ENCODE measurements at regions not wholly inside any gene's neighbourhood (a gene's known extent, or its start where the extent isn't known, plus 50 kb on each side); places are given as distances from the start of the nearest gene placed in this dataset.
"Not testable (repeated sequence)": the region's sequence is repeated elsewhere in the genome, so short reads cannot be mapped to it uniquely, and the experiment has no call there.

GRCh38 chr2:204145791-204146190 is 209.2 kb downstream of the ICOS start:
- POLR2A ChIA-PET: interaction anchor here (1.2 kb wide), 1 partner anchor 121 kb away, joined by 3 read pairs; no protein-coding TSS in a partner anchor
- peak overlapping the region; percentile 38; the same call in 1 of the 2 replicates for H3K4me2 ChIP-seq (ENCODE audit: low read length)

GRCh38 chr2:204147040-204147439 is 210.5 kb downstream of the ICOS start:
- H2AFZ ChIP-seq (ENCODE audit: low read length); intact Hi-C loops (cut with micrococcal nuclease; ENCODE audit: unreplicated experiment); H3K36me3 ChIP-seq (ENCODE audit: insufficient read depth, low read length); H3K79me2 ChIP-seq (ENCODE audit: insufficient read depth, low read depth, low read length); H4K20me1 ChIP-seq (ENCODE audit: insufficient read depth, low read length); H3K4me1 ChIP-seq (ENCODE audit: insufficient read depth, low read length, poor library complexity, severe bottlenecking); BruUV-seq (replicated peaks); DNase-seq (ENCODE audit: low spot score); H3K4me3 ChIP-seq (ENCODE audit: low read depth, low read length, poor library complexity, severe bottlenecking); CTCF ChIA-PET (ENCODE audit: unreplicated experiment); H3K4me2 ChIP-seq (ENCODE audit: low read length); H3K9me3 ChIP-seq (ENCODE audit: low read length); H3K27ac ChIP-seq (ENCODE audit: low read depth, low read length, poor library complexity, severe bottlenecking); H3K9me2 ChIP-seq (ENCODE audit: insufficient read depth, low read length); POLR2A ChIA-PET: not testable (repeated sequence)

More at GRCh38 chr2:204145791-204146190, 209.2 kb downstream of the ICOS start:
- no peak for DNase-seq (ENCODE audit: low spot score)
- no peak for TF ChIP-seq EZH2phosphoT487 (IDR thresholded peaks at IDR 0.05; ENCODE audit: borderline replicate concordance, low read depth, low read length)
- no peaks in the 10 kb centered on the region for H3K4me1 ChIP-seq (ENCODE audit: insufficient read depth, low read length, poor library complexity, severe bottlenecking)
- H3K27ac ChIP-seq (ENCODE audit: low read depth, low read length, poor library complexity, severe bottlenecking): no peak overlapping the region
- CTCF ChIA-PET (ENCODE audit: unreplicated experiment): interaction anchor here (0.6 kb wide), 1 partner anchor 19 kb away, joined by 4 read pairs; no protein-coding TSS in a partner anchor
- no peaks in the 10 kb centered on the region for H4K20me1 ChIP-seq (ENCODE audit: insufficient read depth, low read length)
- no TSS peak for BruUV-seq (replicated peaks)
- peak overlapping the region; percentile 81 for H2AFZ ChIP-seq (ENCODE audit: low read length)
- no peaks in the 10 kb centered on the region for H3K9me2 ChIP-seq (ENCODE audit: insufficient read depth, low read length)
- H3K79me2 ChIP-seq (ENCODE audit: insufficient read depth, low read depth, low read length): no peaks in the 10 kb centered on the region
- peak overlapping the region; percentile 37 for H3K4me3 ChIP-seq (ENCODE audit: low read depth, low read length, poor library complexity, severe bottlenecking)
- no peaks in the 10 kb centered on the region for H3K9me3 ChIP-seq (ENCODE audit: low read length)
- H3K36me3 ChIP-seq (ENCODE audit: insufficient read depth, low read length): no peaks in the 10 kb centered on the region
- intact Hi-C loops (cut with micrococcal nuclease; ENCODE audit: unreplicated experiment): loop anchor here (1.0 kb wide), 1 partner anchor 33 kb away; no protein-coding TSS in a partner anchor

GRCh38 chr2:204150721-204151120 is 214.2 kb downstream of the ICOS start:
- TF ChIP-seq CTCF (conservative IDR thresholded peaks at IDR 0.05; ENCODE audit: low read length): no peak
- DNase-seq (ENCODE audit: low spot score): no peak
- H3K9me3 ChIP-seq (ENCODE audit: low read length): no peaks in the 10 kb centered on the region
- H2AFZ ChIP-seq (ENCODE audit: low read length): no peak overlapping the region
- no peaks in the 10 kb centered on the region for H3K9me2 ChIP-seq (ENCODE audit: insufficient read depth, low read length)
- BruUV-seq (replicated peaks): no TSS peak
- H3K4me1 ChIP-seq (ENCODE audit: insufficient read depth, low read length, poor library complexity, severe bottlenecking): no peaks in the 10 kb centered on the region
- CTCF ChIA-PET (ENCODE audit: unreplicated experiment): no interaction called here
- H4K20me1 ChIP-seq (ENCODE audit: insufficient read depth, low read length): no peaks in the 10 kb centered on the region
- no peaks in the 10 kb centered on the region for H3K79me2 ChIP-seq (ENCODE audit: insufficient read depth, low read depth, low read length)
- no peak overlapping the region for H3K4me2 ChIP-seq (ENCODE audit: low read length)
- H3K27ac ChIP-seq (ENCODE audit: low read depth, low read length, poor library complexity, severe bottlenecking): no peak overlapping the region
- no peak overlapping the region for H3K4me3 ChIP-seq (ENCODE audit: low read depth, low read length, poor library complexity, severe bottlenecking)
- no peaks in the 10 kb centered on the region for H3K36me3 ChIP-seq (ENCODE audit: insufficient read depth, low read length)
- intact Hi-C loops (cut with micrococcal nuclease; ENCODE audit: unreplicated experiment): no loop called here
- POLR2A ChIA-PET: interaction anchor here (0.6 to 0.7 kb wide), 2 partner anchors 16 to 65 kb away, joined by 3 to 4 read pairs; no protein-coding TSS in a partner anchor

GRCh38 chr2:204152616-204153015 is 216.1 kb downstream of the ICOS start:
- no peak overlapping the region for H3K27ac ChIP-seq (ENCODE audit: low read depth, low read length, poor library complexity, severe bottlenecking)
- CTCF ChIA-PET (ENCODE audit: unreplicated experiment): no interaction called here
- no peak overlapping the region for H3K4me2 ChIP-seq (ENCODE audit: low read length)
- no peaks in the 10 kb centered on the region for H3K9me2 ChIP-seq (ENCODE audit: insufficient read depth, low read length)
- no peak for DNase-seq (ENCODE audit: low spot score)
- no TSS peak for BruUV-seq (replicated peaks)
- H4K20me1 ChIP-seq (ENCODE audit: insufficient read depth, low read length): no peaks in the 10 kb centered on the region
- no peak overlapping the region for H2AFZ ChIP-seq (ENCODE audit: low read length)
- H3K79me2 ChIP-seq (ENCODE audit: insufficient read depth, low read depth, low read length): no peaks in the 10 kb centered on the region
- H3K36me3 ChIP-seq (ENCODE audit: insufficient read depth, low read length): no peaks in the 10 kb centered on the region
- H3K4me1 ChIP-seq (ENCODE audit: insufficient read depth, low read length, poor library complexity, severe bottlenecking): no peaks in the 10 kb centered on the region
- POLR2A ChIA-PET: interaction anchor here (0.6 kb wide), 1 partner anchor 31 kb away, joined by 3 read pairs; no protein-coding TSS in a partner anchor
- intact Hi-C loops (cut with micrococcal nuclease; ENCODE audit: unreplicated experiment): no loop called here
- TF ChIP-seq CTCF (conservative IDR thresholded peaks at IDR 0.05; ENCODE audit: low read length): no peak
- TF ChIP-seq EZH2phosphoT487 (IDR thresholded peaks at IDR 0.05; ENCODE audit: borderline replicate concordance, low read depth, low read length): no peak
- H3K9me3 ChIP-seq (ENCODE audit: low read length): 0 out of 2 replicates have a peak, but pooled peaks cover 6% of the 10 kb centered on the region
- no peak overlapping the region for H3K4me3 ChIP-seq (ENCODE audit: low read depth, low read length, poor library complexity, severe bottlenecking)
